ENCODE measurements at regions not wholly inside any gene's neighbourhood (a gene's known extent, or its start where the extent isn't known, plus 50 kb on each side); places are given as distances from the start of the nearest gene placed in this dataset.

- H3K4me1 ChIP-seq (ENCODE audit: control insufficient read depth in 1 of 2, insufficient read depth in 2 of 2, low read length in 2 of 2) = no peaks in the 10 kb centered on the region
- no peak overlapping the region for H3K27ac ChIP-seq (ENCODE audit: low read depth, low read length)
- intact Hi-C loops (cut with micrococcal nuclease) = loop anchor here (2.0 kb wide), 1 partner anchor 472 kb away; no protein-coding TSS in a partner anchor
- H3K79me2 ChIP-seq (ENCODE audit: insufficient read depth, low read length) = no peaks in the 10 kb centered on the region
- no peaks in the 10 kb centered on the region for H3K9me2 ChIP-seq (ENCODE audit: insufficient read depth)
- DNase-seq (ENCODE audit: low read depth, low spot score) = no peak
- ChIA-PET POLR2A (no interaction called here), CTCF (interaction anchor here (0.7 to 1.4 kb wide), 11 partner anchors 10 to 815 kb away, joined by 3 to 39 read pairs (median 5); partner anchors contain the start of gene MIS18A), RAD21 (ENCODE audit: low non-redundant PET in 1 of 2, low total read pairs in 2 of 2, uncharacterized antibody in 2 of 2, unreplicated experiment in 2 of 2) (interaction anchor here in 1 of 2 experiments (0.6 kb wide), 1 partner anchor 985 kb away, joined by 3 read pairs; the partner anchor contains the start of gene PAXBP1)
- TF ChIP-seq ZNF274 (IDR thresholded peaks at IDR 0.05; ENCODE audit: low read depth, low read length) (no peak), ELF1 (IDR thresholded peaks at IDR 0.05; ENCODE audit: borderline replicate concordance, low read depth) (no peak), CBX3 (IDR thresholded peaks at IDR 0.05; ENCODE audit: low read depth) (no peak), JUND (IDR thresholded peaks at IDR 0.05) (no peak), YY1 (IDR thresholded peaks at IDR 0.05; ENCODE audit: extremely low read depth, insufficient replicate concordance, low read depth, low read length) (no peak), EZH2 (IDR thresholded peaks at IDR 0.05) (no peak), EZH2phosphoT487 (IDR thresholded peaks at IDR 0.05; ENCODE audit: borderline replicate concordance) (no peak), EGR1 (IDR thresholded peaks at IDR 0.05; ENCODE audit: low read depth) (no peak)
- TF ChIP-seq, protein P1, sequence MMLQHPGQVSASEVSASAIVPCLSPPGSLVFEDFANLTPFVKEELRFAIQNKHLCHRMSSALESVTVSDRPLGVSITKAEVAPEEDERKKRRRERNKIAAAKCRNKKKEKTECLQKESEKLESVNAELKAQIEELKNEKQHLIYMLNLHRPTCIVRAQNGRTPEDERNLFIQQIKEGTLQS (IDR thresholded peaks at IDR 0.05) = no peak
- H3K9ac ChIP-seq (ENCODE audit: low read length) = no peak overlapping the region
- H3K4me2 ChIP-seq (ENCODE audit: low read length) = no peak overlapping the region; the same call in 1 of the 2 replicates
- no peaks in the 10 kb centered on the region for H4K20me1 ChIP-seq (ENCODE audit: insufficient read depth)
- H3K27me3 ChIP-seq (ENCODE audit: insufficient read depth, low read length) = no peaks in the 10 kb centered on the region
- ATAC-seq = no peak
- no peaks in the 10 kb centered on the region for H3K9me3 ChIP-seq (ENCODE audit: control insufficient read depth in 1 of 2, insufficient read depth in 1 of 2, low read depth in 1 of 2, low read length in 2 of 2)
- no peak overlapping the region for H3K4me3 ChIP-seq (replicated peaks in 1 of 2; ENCODE audit: low read depth in 1 of 2, low read length in 2 of 2)
- BruUV-seq (replicated peaks) = no TSS peak
- H2AFZ ChIP-seq (ENCODE audit: low read depth, low read length, poor library complexity, severe bottlenecking) = no peak overlapping the region
- no peaks in the 10 kb centered on the region for H3K36me3 ChIP-seq (ENCODE audit: control insufficient read depth in 1 of 2, insufficient read depth in 2 of 2, low read length in 2 of 2)
These were observed 54.4 kb upstream of the SCAF4 start for GRCh38 chr21:31786164-31786920.

Data from HCT116 (cell line).